H1 (cell line): ENCODE measurements at regions not wholly inside any gene's neighbourhood (a gene's known extent, or its start where the extent isn't known, plus 50 kb on each side); places are given as distances from the start of the nearest gene placed in this dataset.

Experiments used
- ATF2 ChIP-seq: IDR thresholded peaks from 2 replicates; pipeline ENCODE4 v1.6.1; 2012; ENCODE audit warnings: low read length, inconsistent platforms
- BRCA1 ChIP-seq: IDR thresholded peaks from 2 replicates; pipeline ENCODE4 v1.6.1; 2012; ENCODE audit warnings: low read depth, low read length, improper control_type of control experiment
- CEBPB ChIP-seq: IDR thresholded peaks from 2 replicates; pipeline ENCODE4 v1.6.1; 2012; ENCODE audit warnings: low read depth, low read length
- CTCF ChIP-seq, 3 experiments: IDR thresholded peaks; 1 replicate in 2 of 3; 2 replicates in 1 of 3; pipeline versions ENCODE4 v1.5.1 to v1.6.1; 2011; ENCODE audit warnings: low read length in 3 of 3, mild to moderate bottlenecking in 3 of 3, inconsistent platforms in 2 of 3, low read depth in 1 of 3, moderate library complexity in 1 of 3; ENCODE audit not compliant: insufficient read depth in 1 of 3; ENCODE audit errors: control extremely low read depth in 1 of 3
- GABPA ChIP-seq: IDR thresholded peaks from 2 replicates; pipeline ENCODE4 v1.6.1; 2011; ENCODE audit warnings: mild to moderate bottlenecking, low read length, moderate library complexity, borderline replicate concordance; ENCODE audit not compliant: insufficient read depth
- JUND ChIP-seq: IDR thresholded peaks from 2 replicates; pipeline ENCODE4 v1.6.1; 2011; ENCODE audit warnings: mild to moderate bottlenecking, improper control_type of control experiment, low read length
- KDM1A ChIP-seq: fragments of 200-600, 300-600 bp; sonication (generic); IDR thresholded peaks from 2 replicates; pipeline ENCODE4 v1.7.1; 2016; ENCODE audit warnings: mild to moderate bottlenecking, low read length, borderline replicate concordance
- MAX ChIP-seq: IDR thresholded peaks from 2 replicates; pipeline ENCODE4 v1.6.1; 2012; ENCODE audit warnings: inconsistent platforms
- POLR2A ChIP-seq, 2 experiments: IDR thresholded peaks; 1 replicate in 1 of 2; 2 replicates in 1 of 2; pipeline ENCODE4 v1.6.1; 2011; ENCODE audit warnings: low read depth in 2 of 2, low read length in 2 of 2, mild to moderate bottlenecking in 2 of 2; ENCODE audit errors: control extremely low read depth in 1 of 2
- POLR2AphosphoS5 ChIP-seq: IDR thresholded peaks from 2 replicates; pipeline ENCODE4 v1.6.1; 2011; ENCODE audit warnings: low read depth, low read length
- RAD21 ChIP-seq, 2 experiments: IDR thresholded peaks in 1 of 2; conservative IDR thresholded peaks in 1 of 2; 2 replicates each; pipeline ENCODE4 v1.6.1; 2011; ENCODE audit warnings: low read depth in 2 of 2, low read length in 2 of 2, improper control_type of control experiment in 1 of 2, inconsistent platforms in 1 of 2, mild to moderate bottlenecking in 1 of 2, moderate library complexity in 1 of 2
- SP2 ChIP-seq: IDR thresholded peaks from 2 replicates; pipeline ENCODE4 v1.6.1; 2012; ENCODE audit warnings: mild to moderate bottlenecking, low read length, inconsistent platforms
- TAF1 ChIP-seq: IDR thresholded peaks from 2 replicates; pipeline ENCODE4 v1.6.1; 2011; ENCODE audit warnings: mild to moderate bottlenecking, low read depth, low read length
- YY1 ChIP-seq: IDR thresholded peaks from 2 replicates; pipeline ENCODE4 v1.6.1; 2011; ENCODE audit warnings: low read depth, mild to moderate bottlenecking, low read length

GRCh38 chr18:75927791-75928190 is 500.3 kb upstream of the SMIM21 start:
- TF ChIP-seq GABPA (no peak), YY1 (no peak), SP2 (no peak), RAD21 (IDR thresholded peaks at IDR 0.05 in 1 of 2, conservative IDR thresholded peaks at IDR 0.05 in 1 of 2; ENCODE audit: low read depth in 2 of 2, low read length in 2 of 2) (no peak), CTCF (IDR thresholded peaks at IDR 0.05; ENCODE audit: control extremely low read depth in 1 of 3, insufficient read depth in 1 of 3, low read depth in 1 of 3, low read length in 3 of 3) (no peak), TAF1 (no peak), POLR2A (IDR thresholded peaks at IDR 0.05; ENCODE audit: control extremely low read depth in 1 of 2, low read depth in 2 of 2, low read length in 2 of 2) (no peak), MAX (no peak), CEBPB (no peak), BRCA1 (no peak), ATF2 (no peak), POLR2AphosphoS5 (no peak), JUND (no peak), KDM1A (no peak)
